ENCODE measurements at regions not wholly inside any gene's neighbourhood (a gene's known extent, or its start where the extent isn't known, plus 50 kb on each side); places are given as distances from the start of the nearest gene placed in this dataset.
"Not testable (repeated sequence)": the region's sequence is repeated elsewhere in the genome, so short reads cannot be mapped to it uniquely, and the experiment has no call there.

GRCh38 chr2:144753416-144753815, 233.5 kb upstream of the ZEB2 start:
- peaks cover 3% of the 10 kb centered on the region for H3K9me3 Mint-ChIP-seq
- no peak for DNase-seq
- peaks cover 1% of the 10 kb centered on the region for H3K36me3 Mint-ChIP-seq (ENCODE audit: insufficient read depth)
- no peaks in the 10 kb centered on the region for H3K27me3 Mint-ChIP-seq (ENCODE audit: low read depth)
- H3K4me1 Mint-ChIP-seq (ENCODE audit: low read depth), result no peaks in the 10 kb centered on the region
- no peak for ATAC-seq
- no peak overlapping the region for H3K4me3 Mint-ChIP-seq

- no peak for ATAC-seq
- no peaks in the 10 kb centered on the region for H3K27me3 Mint-ChIP-seq (ENCODE audit: low read depth)
- H3K4me3 Mint-ChIP-seq, result no peak overlapping the region
- no peaks in the 10 kb centered on the region for H3K4me1 Mint-ChIP-seq (ENCODE audit: low read depth)
- DNase-seq, result no peak
- peaks cover 1% of the 10 kb centered on the region for H3K36me3 Mint-ChIP-seq (ENCODE audit: insufficient read depth)
- H3K9me3 Mint-ChIP-seq, result peaks cover 12% of the 10 kb centered on the region
Measured at GRCh38 chr2:144751142-144751905, 231.4 kb upstream of the ZEB2 start.

GRCh38 chr2:144749188-144749587, 229.3 kb upstream of the ZEB2 start:
- Mint-ChIP-seq H3K4me3 (no peak overlapping the region), H3K9me3 (peaks cover 12% of the 10 kb centered on the region), H3K4me1 (ENCODE audit: low read depth) (no peaks in the 10 kb centered on the region), H3K27me3 (ENCODE audit: low read depth) (no peaks in the 10 kb centered on the region), H3K36me3 (ENCODE audit: insufficient read depth) (peaks cover 1% of the 10 kb centered on the region)
- DNase-seq, result no peak
- ATAC-seq, result no peak

GRCh38 chr2:144748443-144748842, 228.5 kb upstream of the ZEB2 start:
- no peak for DNase-seq
- peaks cover 12% of the 10 kb centered on the region for H3K9me3 Mint-ChIP-seq
- no peak overlapping the region for H3K4me3 Mint-ChIP-seq
- no peak for ATAC-seq
- H3K4me1 Mint-ChIP-seq (ENCODE audit: low read depth), result no peaks in the 10 kb centered on the region
- no peaks in the 10 kb centered on the region for H3K27me3 Mint-ChIP-seq (ENCODE audit: low read depth)
- H3K36me3 Mint-ChIP-seq (ENCODE audit: insufficient read depth), result peaks cover 1% of the 10 kb centered on the region

GRCh38 chr2:144747571-144747970, 227.7 kb upstream of the ZEB2 start:
- Mint-ChIP-seq H3K27me3 (ENCODE audit: low read depth) (no peaks in the 10 kb centered on the region), H3K9me3 (peaks cover 12% of the 10 kb centered on the region), H3K4me1 (ENCODE audit: low read depth) (no peaks in the 10 kb centered on the region), H3K4me3 (no peak overlapping the region), H3K36me3 (ENCODE audit: insufficient read depth) (peaks cover 1% of the 10 kb centered on the region)
- DNase-seq, result no peak
- no peak for ATAC-seq

- no peak for ATAC-seq
Measured at GRCh38 chr2:144745424-144745823, 225.5 kb upstream of the ZEB2 start.

GRCh38 chr2:144738749-144739148, 218.8 kb upstream of the ZEB2 start:
- Mint-ChIP-seq H3K27me3 (ENCODE audit: low read depth) (peaks cover 5% of the 10 kb centered on the region), H3K4me1 (ENCODE audit: low read depth) (no peaks in the 10 kb centered on the region), H3K36me3 (ENCODE audit: insufficient read depth) (no peaks in the 10 kb centered on the region), H3K4me3 (no peak overlapping the region), H3K9me3 (peaks cover 9% of the 10 kb centered on the region)
- ATAC-seq (no peak), DNase-seq (no peak)

More at GRCh38 chr2:144745424-144745823, 225.5 kb upstream of the ZEB2 start:
- DNase-seq, result no peak
- Mint-ChIP-seq H3K36me3 (ENCODE audit: insufficient read depth) (no peaks in the 10 kb centered on the region), H3K9me3 (peaks cover 8% of the 10 kb centered on the region), H3K4me3 (no peak overlapping the region), H3K4me1 (ENCODE audit: low read depth) (no peaks in the 10 kb centered on the region), H3K27me3 (ENCODE audit: low read depth) (peaks cover 5% of the 10 kb centered on the region)

GRCh38 chr2:144730711-144731110, 210.8 kb upstream of the ZEB2 start:
- Mint-ChIP-seq H3K9me3 (peaks cover 9% of the 10 kb centered on the region), H3K4me1 (ENCODE audit: low read depth) (no peaks in the 10 kb centered on the region), H3K4me3 (no peak overlapping the region), H3K27me3 (ENCODE audit: low read depth) (no peaks in the 10 kb centered on the region), H3K36me3 (ENCODE audit: insufficient read depth) (no peaks in the 10 kb centered on the region)
- ATAC-seq, result no peak
- no peak for DNase-seq

- H3K27me3 Mint-ChIP-seq (ENCODE audit: low read depth); H3K36me3 Mint-ChIP-seq (ENCODE audit: insufficient read depth); H3K4me3 Mint-ChIP-seq; ATAC-seq; H3K9me3 Mint-ChIP-seq; H3K4me1 Mint-ChIP-seq (ENCODE audit: low read depth); DNase-seq: not testable (repeated sequence)
Measured at GRCh38 chr2:144724460-144724859, 204.5 kb upstream of the ZEB2 start.

- H3K36me3 Mint-ChIP-seq (ENCODE audit: insufficient read depth), result no peaks in the 10 kb centered on the region
- DNase-seq (no peak), ATAC-seq (no peak)
- H3K4me1 Mint-ChIP-seq (ENCODE audit: low read depth), result no peaks in the 10 kb centered on the region
- no peak overlapping the region for H3K4me3 Mint-ChIP-seq
- peaks cover 2% of the 10 kb centered on the region for H3K27me3 Mint-ChIP-seq (ENCODE audit: low read depth)
- peaks cover 17% of the 10 kb centered on the region for H3K9me3 Mint-ChIP-seq
Measured at GRCh38 chr2:144718376-144718775, 198.5 kb upstream of the ZEB2 start.

GRCh38 chr2:144715992-144716391, 196.1 kb upstream of the ZEB2 start:
- Mint-ChIP-seq H3K9me3 (peaks cover 17% of the 10 kb centered on the region), H3K36me3 (ENCODE audit: insufficient read depth) (no peaks in the 10 kb centered on the region), H3K4me1 (ENCODE audit: low read depth) (no peaks in the 10 kb centered on the region), H3K4me3 (no peak overlapping the region), H3K27me3 (ENCODE audit: low read depth) (no peaks in the 10 kb centered on the region)
- DNase-seq (no peak), ATAC-seq (no peak)

GRCh38 chr2:144713410-144713809, 193.5 kb upstream of the ZEB2 start:
- no peaks in the 10 kb centered on the region for H3K4me1 Mint-ChIP-seq (ENCODE audit: low read depth)
- no peak for DNase-seq
- no peaks in the 10 kb centered on the region for H3K36me3 Mint-ChIP-seq (ENCODE audit: insufficient read depth)
- ATAC-seq, result no peak
- H3K4me3 Mint-ChIP-seq, result no peak overlapping the region
- H3K9me3 Mint-ChIP-seq, result peaks cover 13% of the 10 kb centered on the region
- H3K27me3 Mint-ChIP-seq (ENCODE audit: low read depth), result no peaks in the 10 kb centered on the region

- Mint-ChIP-seq H3K4me1 (ENCODE audit: low read depth) (no peaks in the 10 kb centered on the region), H3K36me3 (ENCODE audit: insufficient read depth) (no peaks in the 10 kb centered on the region)
Measured at GRCh38 chr2:144712550-144712940, 192.6 kb upstream of the ZEB2 start.

GRCh38 chr2:144711630-144712549, 192.0 kb upstream of the ZEB2 start:
- H3K27me3 Mint-ChIP-seq (ENCODE audit: low read depth), result no peaks in the 10 kb centered on the region
- H3K9me3 Mint-ChIP-seq, result no peaks in the 10 kb centered on the region
- H3K36me3 Mint-ChIP-seq (ENCODE audit: insufficient read depth), result no peaks in the 10 kb centered on the region
- no peaks in the 10 kb centered on the region for H3K4me1 Mint-ChIP-seq (ENCODE audit: low read depth)
- ATAC-seq (no peak), DNase-seq (no peak)
- no peak overlapping the region for H3K4me3 Mint-ChIP-seq

More at GRCh38 chr2:144712550-144712940, 192.6 kb upstream of the ZEB2 start:
- ATAC-seq, result no peak
- H3K27me3 Mint-ChIP-seq (ENCODE audit: low read depth), result no peaks in the 10 kb centered on the region
- H3K9me3 Mint-ChIP-seq, result peaks cover 4% of the 10 kb centered on the region
- no peak overlapping the region for H3K4me3 Mint-ChIP-seq
- no peak for DNase-seq

GRCh38 chr2:144711084-144711483, 191.2 kb upstream of the ZEB2 start:
- Mint-ChIP-seq H3K36me3 (ENCODE audit: insufficient read depth) (no peaks in the 10 kb centered on the region), H3K27me3 (ENCODE audit: low read depth) (no peaks in the 10 kb centered on the region), H3K4me1 (ENCODE audit: low read depth) (no peaks in the 10 kb centered on the region), H3K9me3 (no peaks in the 10 kb centered on the region), H3K4me3 (no peak overlapping the region)
- DNase-seq (no peak), ATAC-seq (no peak)
